Astrocyte of the cerebellum (primary cell): ENCODE measurements at regions not wholly inside any gene's neighbourhood (a gene's known extent, or its start where the extent isn't known, plus 50 kb on each side); places are given as distances from the start of the nearest gene placed in this dataset.

Source experiments
- DNase-seq: peaks from one replicate; pipeline ENCODE4 v3.0.0-alpha.2; 2011; ENCODE audit warnings: low read depth
- H3K4me3 ChIP-seq: 2 replicates; pipeline ENCODE4 v1.5.1; 2011; ENCODE audit warnings: mild to moderate bottlenecking, low read depth, low read length, moderate library complexity
- in situ Hi-C: cut with HindIII; loops from 2 replicates; pipeline ENCODE4 v1.10.0; 2017; ENCODE audit warnings: low sequenced_read_pairs
- TF ChIP-seq, protein P1 (sequence below): IDR thresholded peaks from 2 replicates; pipeline ENCODE4 v1.5.1; 2012; ENCODE audit warnings: low read length, low read depth, moderate library complexity, mild to moderate bottlenecking; ENCODE audit errors: missing control alignments

- DNase-seq = no peak
- H3K4me3 ChIP-seq = no peak overlapping the region
- TF ChIP-seq, protein P1, sequence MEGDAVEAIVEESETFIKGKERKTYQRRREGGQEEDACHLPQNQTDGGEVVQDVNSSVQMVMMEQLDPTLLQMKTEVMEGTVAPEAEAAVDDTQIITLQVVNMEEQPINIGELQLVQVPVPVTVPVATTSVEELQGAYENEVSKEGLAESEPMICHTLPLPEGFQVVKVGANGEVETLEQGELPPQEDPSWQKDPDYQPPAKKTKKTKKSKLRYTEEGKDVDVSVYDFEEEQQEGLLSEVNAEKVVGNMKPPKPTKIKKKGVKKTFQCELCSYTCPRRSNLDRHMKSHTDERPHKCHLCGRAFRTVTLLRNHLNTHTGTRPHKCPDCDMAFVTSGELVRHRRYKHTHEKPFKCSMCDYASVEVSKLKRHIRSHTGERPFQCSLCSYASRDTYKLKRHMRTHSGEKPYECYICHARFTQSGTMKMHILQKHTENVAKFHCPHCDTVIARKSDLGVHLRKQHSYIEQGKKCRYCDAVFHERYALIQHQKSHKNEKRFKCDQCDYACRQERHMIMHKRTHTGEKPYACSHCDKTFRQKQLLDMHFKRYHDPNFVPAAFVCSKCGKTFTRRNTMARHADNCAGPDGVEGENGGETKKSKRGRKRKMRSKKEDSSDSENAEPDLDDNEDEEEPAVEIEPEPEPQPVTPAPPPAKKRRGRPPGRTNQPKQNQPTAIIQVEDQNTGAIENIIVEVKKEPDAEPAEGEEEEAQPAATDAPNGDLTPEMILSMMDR = no peak
- in situ Hi-C loops = no loop called here
Observed at GRCh38 chr11:15371533-15371932, 256.8 kb downstream of the INSC start.

GRCh38 chr11:15374418-15374817 lies 259.7 kb downstream of the INSC start:
- TF ChIP-seq, protein P1 = no peak
- H3K4me3 ChIP-seq = no peak overlapping the region
- no peak for DNase-seq
- in situ Hi-C loops = no loop called here

DNA sequence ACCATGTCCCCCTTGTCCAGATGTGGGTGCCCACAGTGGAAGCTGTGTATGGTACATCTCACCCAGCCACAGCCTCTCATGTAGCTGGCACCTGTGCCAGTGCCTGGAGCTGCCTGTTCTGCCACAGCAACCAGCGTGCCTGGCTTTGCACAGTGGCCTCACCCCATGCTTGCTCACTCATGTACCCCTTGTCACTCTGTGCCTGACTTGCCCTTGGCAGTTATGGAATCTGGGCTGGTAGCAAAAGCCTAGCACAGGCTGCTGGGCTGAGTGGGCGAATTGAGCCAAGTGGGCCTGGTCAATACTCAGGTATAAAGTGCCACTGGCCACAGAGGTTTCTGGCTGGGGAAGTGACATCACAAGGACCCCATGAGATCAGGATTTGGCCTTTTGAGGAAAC lies 264.2 kb downstream of the INSC start:
- TF ChIP-seq, protein P1 = no peak
- in situ Hi-C loops = no loop called here
- H3K4me3 ChIP-seq = no peak overlapping the region
- no peak for DNase-seq

DNA sequence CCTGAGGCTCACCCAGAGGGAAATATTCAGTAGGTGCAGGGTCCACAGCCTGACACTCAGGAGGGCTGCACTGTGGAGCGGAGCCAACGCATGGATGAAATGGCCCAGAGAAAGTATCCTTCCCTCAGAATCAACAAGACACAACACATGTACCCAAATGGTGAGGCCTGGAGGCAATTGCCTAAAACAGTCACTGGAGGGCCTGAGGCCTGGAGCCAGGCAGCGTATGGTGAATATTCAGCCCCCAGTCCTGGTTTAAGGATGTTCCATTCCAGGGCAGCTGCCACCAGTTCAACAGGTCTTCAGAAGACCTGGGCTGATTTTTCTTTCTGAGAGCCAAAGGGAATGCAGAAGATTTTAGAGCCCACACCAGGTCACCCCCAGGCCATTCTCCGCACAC lies 264.8 kb downstream of the INSC start:
- DNase-seq = no peak
- in situ Hi-C loops = no loop called here
- H3K4me3 ChIP-seq = no peak overlapping the region
- TF ChIP-seq, protein P1 = no peak

DNA sequence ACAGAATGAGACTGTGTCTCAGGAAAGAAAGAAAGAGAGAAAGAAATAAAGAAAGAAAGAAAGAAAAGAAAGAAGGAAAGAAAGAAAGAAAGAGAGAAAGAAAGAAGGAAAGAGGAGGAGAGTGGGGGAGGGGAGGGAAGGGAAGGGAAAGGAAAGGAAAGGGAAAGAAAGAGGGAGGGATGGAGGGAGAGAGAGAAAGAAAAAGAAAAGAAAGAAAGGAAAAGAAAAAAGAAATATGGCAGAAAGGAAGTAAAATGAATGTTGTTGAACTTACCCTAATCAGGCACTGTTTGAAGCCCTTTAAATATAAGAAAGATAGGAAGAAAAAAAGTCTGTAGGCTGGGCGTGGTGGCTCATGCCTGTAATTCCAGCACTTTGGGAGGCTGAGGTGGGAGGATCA lies 276.1 kb downstream of the INSC start:
- in situ Hi-C loops = no loop called here
- TF ChIP-seq, protein P1 = no peak
- DNase-seq = no peak
- no peak overlapping the region for H3K4me3 ChIP-seq

GRCh38 chr11:15396778-15397177 lies 282.1 kb downstream of the INSC start:
- DNase-seq = no peak
- TF ChIP-seq, protein P1 = no peak
- in situ Hi-C loops = no loop called here
- H3K4me3 ChIP-seq = no peak overlapping the region

DNA sequence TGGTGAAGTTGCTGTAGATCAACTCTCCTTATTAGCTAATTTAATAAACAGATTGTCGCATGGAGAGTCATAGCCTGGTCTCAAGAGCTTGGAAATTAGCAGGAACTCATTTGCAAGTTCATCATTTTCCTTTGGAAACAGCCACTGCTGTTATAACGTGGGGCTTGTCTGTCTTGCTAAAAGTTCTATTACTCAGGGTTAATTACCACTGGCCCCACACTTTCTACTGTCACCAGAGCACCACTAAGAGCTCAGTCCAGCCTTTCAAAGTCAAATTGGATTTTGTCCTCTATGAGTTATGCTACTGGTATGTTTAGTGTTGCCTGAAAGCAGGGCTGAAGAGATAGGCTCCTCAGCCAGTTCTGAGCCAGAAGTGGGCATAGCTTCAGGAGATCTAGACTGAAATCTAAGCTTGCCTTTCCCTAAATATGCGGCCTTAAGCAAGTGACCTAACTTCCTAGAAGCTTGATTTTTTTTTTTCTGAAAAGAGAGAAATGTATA lies 292.2 kb downstream of the INSC start:
- no peak for DNase-seq
- TF ChIP-seq, protein P1 = no peak
- in situ Hi-C loops = no loop called here
- no peak overlapping the region for H3K4me3 ChIP-seq
